ENCODE measurements at regions not wholly inside any gene's neighbourhood (a gene's known extent, or its start where the extent isn't known, plus 50 kb on each side); places are given as distances from the start of the nearest gene placed in this dataset.

GRCh38 chr20:55792049-55792448 lies 213.3 kb downstream of the CBLN4 start:
- no peak for DNase-seq (ENCODE audit: low read depth, low spot score)
- H3K4me3 ChIP-seq (ENCODE audit: low read length), result no peak overlapping the region

DNA sequence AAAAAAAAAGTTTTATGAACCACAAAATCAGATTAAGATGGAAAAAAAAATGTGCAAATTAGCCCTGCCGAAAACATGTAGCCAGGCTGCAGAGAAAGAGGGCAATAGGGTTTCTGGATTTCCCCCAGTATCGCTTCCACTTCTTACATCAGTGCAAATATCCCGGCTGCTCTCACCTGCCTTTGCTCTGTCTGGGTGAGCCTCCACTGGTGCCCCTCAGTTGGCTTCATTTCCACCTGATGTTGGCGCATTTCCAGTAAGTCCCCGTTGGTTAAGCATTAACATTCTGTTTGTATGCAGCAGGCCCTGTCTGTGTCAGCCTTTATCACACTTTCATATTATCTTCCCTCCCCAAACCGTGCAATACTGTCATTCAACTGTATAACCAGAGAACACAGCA lies 215.1 kb downstream of the CBLN4 start:
- H3K4me3 ChIP-seq (ENCODE audit: low read length), result no peak overlapping the region

GRCh38 chr20:55784036-55784435 lies 221.3 kb downstream of the CBLN4 start:
- DNase-seq (ENCODE audit: low read depth, low spot score), result no peak
- H3K4me3 ChIP-seq (ENCODE audit: low read length), result no peak overlapping the region

More for the DNA sequence above, 215.1 kb downstream of the CBLN4 start:
- DNase-seq (ENCODE audit: low read depth, low spot score), result no peak

- no peak overlapping the region for H3K4me3 ChIP-seq (ENCODE audit: low read length)
- no peak for DNase-seq (ENCODE audit: low read depth, low spot score)
Measured at GRCh38 chr20:55783381-55783780, 221.9 kb downstream of the CBLN4 start.

- no peak for DNase-seq (ENCODE audit: low read depth, low spot score)
- no peak overlapping the region for H3K4me3 ChIP-seq (ENCODE audit: low read length)
Measured at GRCh38 chr20:55782912-55783253, 222.4 kb downstream of the CBLN4 start.

DNA sequence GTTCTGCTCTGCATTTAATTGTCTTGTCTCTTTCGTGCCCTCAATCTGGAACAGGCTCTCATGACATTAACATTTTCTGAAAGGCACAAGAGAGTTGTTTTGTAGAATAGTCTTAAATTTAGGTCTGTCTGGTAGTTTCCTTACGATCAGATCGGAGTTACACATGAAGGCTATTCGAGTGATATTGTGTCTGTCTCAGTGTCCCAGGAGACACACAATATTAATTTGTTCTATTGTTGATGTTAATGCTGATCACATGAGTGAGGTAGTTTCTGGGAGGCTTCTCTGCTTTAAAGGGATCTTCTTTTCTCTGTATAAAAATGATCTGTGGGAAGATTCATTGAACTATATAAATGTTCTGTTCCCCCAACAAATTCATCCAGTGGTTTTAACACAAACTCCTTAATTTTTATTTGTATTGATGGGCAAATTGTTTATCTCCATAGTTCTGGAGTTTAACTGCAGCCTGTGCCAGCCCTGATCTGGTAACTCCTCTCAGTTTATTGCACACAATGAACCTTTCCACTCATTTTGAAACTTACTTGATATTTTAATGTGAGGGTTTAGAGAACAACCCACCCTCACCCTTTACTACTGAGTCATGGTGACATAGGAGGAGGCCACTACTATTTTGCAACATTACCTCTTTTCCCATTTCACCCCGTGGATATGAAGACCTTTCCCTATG lies 223.0 kb downstream of the CBLN4 start:
- DNase-seq (ENCODE audit: low read depth, low spot score), result no peak
- H3K4me3 ChIP-seq (ENCODE audit: low read length), result no peak overlapping the region

DNA sequence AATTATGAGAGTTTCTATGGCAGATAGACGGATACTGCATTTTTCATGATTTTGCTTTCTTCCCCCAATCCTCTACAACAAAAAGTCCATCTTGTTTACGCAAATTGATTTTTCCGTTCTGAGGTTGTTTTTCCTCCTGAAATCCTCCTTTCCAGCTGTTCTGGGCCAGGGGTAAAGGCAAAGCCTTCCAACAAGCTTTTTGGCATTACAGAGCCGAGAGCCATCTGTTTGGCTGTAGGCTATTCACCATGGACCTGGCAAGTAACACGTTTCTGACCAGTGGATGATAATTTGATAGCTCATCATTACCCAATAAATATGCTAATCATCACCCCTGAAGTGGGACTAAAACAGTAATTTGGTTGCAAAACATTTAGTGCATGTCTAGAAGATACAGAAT lies 226.5 kb downstream of the CBLN4 start:
- DNase-seq (ENCODE audit: low read depth, low spot score), result no peak
- H3K4me3 ChIP-seq (ENCODE audit: low read length), result no peak overlapping the region

- no peak for DNase-seq (ENCODE audit: low read depth, low spot score)
- no peak overlapping the region for H3K4me3 ChIP-seq (ENCODE audit: low read length)
Measured at GRCh38 chr20:55777641-55778040, 227.7 kb downstream of the CBLN4 start.

DNA sequence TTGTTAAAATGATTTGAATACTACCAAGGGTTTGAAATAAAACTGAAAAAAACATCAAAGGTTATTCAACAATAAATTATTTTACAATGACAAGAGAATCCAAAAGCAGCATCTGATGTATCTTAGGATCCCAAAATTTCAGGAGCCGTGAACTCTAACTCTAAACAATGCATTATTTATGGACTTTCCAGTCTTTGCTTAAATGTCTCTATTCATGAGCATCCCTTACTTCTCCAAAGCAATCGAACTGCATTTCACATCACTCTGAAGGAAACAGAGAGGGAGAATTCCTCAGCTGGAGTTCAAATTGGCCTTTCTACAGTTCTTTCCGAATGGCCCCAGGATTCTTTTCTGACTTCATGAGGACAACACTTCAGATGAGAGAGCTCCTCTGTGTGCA lies 229.1 kb downstream of the CBLN4 start:
- no peak overlapping the region for H3K4me3 ChIP-seq (ENCODE audit: low read length)

DNA sequence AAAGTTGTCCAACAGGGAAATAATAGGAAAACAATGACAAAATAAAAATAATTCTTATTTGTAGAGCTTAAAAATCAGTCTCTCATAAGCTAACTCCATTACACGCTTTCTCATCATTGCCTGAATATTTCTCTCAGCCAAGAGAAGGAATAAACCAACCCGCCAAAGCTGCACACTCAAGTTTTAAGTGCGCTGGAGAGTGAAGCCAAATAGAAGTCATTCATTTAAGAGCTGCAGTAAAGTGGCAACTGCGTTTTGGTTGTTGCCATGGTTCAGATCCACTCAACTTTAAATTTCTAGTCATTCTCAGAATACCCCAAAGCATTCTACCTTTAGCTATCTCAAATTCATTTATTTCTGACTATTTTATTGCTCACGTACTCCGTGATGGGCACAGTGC lies 230.7 kb downstream of the CBLN4 start:
- no peak for DNase-seq (ENCODE audit: low read depth, low spot score)
- H3K4me3 ChIP-seq (ENCODE audit: low read length), result no peak overlapping the region

More for the DNA sequence above, 229.1 kb downstream of the CBLN4 start:
- no peak for DNase-seq (ENCODE audit: low read depth, low spot score)

DNA sequence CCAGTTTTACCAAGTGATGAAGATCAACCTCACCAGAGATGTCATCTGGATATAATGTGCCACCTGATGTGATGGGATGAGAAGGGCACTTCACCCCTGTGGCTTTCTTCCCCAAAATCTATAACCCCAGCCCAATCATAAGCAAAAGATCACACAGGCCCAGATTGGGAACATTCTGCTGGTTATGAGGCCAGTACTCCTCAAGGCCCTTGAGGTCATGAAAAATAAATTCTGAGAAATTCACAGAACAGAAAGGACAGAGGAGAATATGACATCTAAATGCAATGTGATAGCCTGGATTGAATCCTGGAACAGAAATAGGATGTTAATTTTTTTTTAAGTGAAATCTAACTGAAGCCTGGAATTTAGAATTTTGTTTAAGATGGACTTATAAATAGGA lies 243.5 kb downstream of the CBLN4 start:
- H3K4me3 ChIP-seq (ENCODE audit: low read length), result no peak overlapping the region
- no peak for DNase-seq (ENCODE audit: low read depth, low spot score)

GRCh38 chr20:55761100-55761499 lies 244.2 kb downstream of the CBLN4 start:
- H3K4me3 ChIP-seq (ENCODE audit: low read length), result no peak overlapping the region

DNA sequence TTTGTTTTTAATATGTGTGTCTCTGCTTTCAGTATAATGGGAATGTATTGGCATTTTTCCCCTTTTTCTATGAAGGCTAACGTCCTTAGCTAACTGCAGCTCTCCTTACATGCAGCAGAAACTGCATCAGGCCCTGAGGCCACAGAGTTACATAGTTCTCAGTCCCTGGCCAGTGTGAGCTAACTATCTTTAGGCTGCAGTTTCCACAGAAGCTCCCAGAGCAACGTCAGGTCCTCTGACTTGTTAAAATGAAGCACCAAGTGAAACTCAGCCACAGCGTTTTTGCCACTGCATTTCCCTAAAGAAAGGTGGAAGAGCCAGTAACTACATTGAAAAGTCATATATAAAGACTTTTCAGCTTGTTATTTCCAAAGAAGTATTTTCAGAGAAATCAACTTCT lies 244.7 kb downstream of the CBLN4 start:
- no peak overlapping the region for H3K4me3 ChIP-seq (ENCODE audit: low read length)
- no peak for DNase-seq (ENCODE audit: low read depth, low spot score)

More at GRCh38 chr20:55761100-55761499, 244.2 kb downstream of the CBLN4 start:
- no peak for DNase-seq (ENCODE audit: low read depth, low spot score)

DNA sequence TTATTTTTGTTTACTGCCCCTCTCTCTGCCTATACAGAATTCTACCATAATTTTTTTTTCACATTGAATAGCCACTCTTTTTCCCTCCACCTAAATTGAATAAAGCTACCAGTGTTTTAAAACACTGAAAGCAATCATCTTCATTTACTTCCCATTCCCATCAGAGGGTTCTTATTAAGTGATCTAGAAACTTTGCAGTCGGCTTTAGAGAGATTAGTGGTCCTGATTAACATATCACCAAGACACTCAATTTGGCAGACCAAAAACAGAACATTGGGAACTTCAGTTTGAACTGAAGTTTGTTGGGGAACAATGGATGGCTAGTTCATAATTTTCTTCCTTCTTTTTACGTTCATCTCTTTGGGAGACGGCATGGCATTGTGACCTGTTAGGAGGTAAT lies 249.5 kb downstream of the CBLN4 start:
- no peak for DNase-seq (ENCODE audit: low read depth, low spot score)
- no peak overlapping the region for H3K4me3 ChIP-seq (ENCODE audit: low read length)

DNA sequence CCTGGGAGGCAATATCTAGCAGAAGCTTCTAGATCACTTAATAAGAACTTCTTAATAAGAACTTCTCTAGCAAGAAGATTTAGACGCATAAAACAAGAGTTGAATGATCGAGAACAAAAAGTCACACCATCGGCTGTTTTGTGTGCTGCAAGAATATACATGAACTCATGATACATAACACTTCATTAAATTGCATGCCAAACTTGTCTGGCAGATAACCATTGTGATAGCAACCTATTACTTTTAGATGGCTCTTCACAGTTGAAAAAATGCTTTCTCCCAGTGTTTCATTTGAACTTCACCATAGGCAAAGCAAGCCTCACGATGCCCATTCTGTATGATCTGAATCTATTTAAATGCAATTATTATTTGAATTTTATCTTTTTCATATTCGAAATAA lies 249.9 kb downstream of the CBLN4 start:
- H3K4me3 ChIP-seq (ENCODE audit: low read length), result no peak overlapping the region
- DNase-seq (ENCODE audit: low read depth, low spot score), result no peak

GRCh38 chr20:55746723-55747122 lies 258.6 kb downstream of the CBLN4 start:
- no peak overlapping the region for H3K4me3 ChIP-seq (ENCODE audit: low read length)
- DNase-seq (ENCODE audit: low read depth, low spot score), result no peak

- DNase-seq (ENCODE audit: low read depth, low spot score), result no peak
- no peak overlapping the region for H3K4me3 ChIP-seq (ENCODE audit: low read length)
Measured at GRCh38 chr20:55745840-55746239, 259.5 kb downstream of the CBLN4 start.

- H3K4me3 ChIP-seq (ENCODE audit: low read length), result no peak overlapping the region
- no peak for DNase-seq (ENCODE audit: low read depth, low spot score)
Measured at GRCh38 chr20:55744896-55745295, 260.4 kb downstream of the CBLN4 start.

DNA sequence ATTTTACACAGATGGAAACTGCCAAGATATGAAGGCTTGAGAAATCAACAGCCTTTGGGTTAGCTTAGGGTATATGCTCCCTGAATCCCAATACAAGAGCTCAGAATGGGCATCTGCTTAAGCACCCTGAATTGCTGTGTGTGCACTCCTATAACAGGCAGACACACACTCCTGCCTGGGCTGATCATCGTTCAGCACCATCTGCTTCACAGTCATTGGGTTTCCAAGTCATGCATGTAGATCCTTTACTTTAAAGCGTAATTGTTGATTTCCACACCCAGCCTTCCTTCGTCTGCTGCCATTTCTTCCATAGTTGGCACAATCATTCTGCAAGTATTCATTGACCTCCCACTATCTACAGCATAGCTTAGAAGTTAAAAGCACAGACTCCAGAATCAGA lies 263.5 kb downstream of the CBLN4 start:
- DNase-seq (ENCODE audit: low read depth, low spot score), result no peak
- no peak overlapping the region for H3K4me3 ChIP-seq (ENCODE audit: low read length)

GRCh38 chr20:55740076-55740475 lies 265.2 kb downstream of the CBLN4 start:
- no peak overlapping the region for H3K4me3 ChIP-seq (ENCODE audit: low read length)
- DNase-seq (ENCODE audit: low read depth, low spot score), result no peak

GRCh38 chr20:55730321-55730720 lies 275.0 kb downstream of the CBLN4 start:
- DNase-seq (ENCODE audit: low read depth, low spot score), result no peak
- no peak overlapping the region for H3K4me3 ChIP-seq (ENCODE audit: low read length)

- no peak overlapping the region for H3K4me3 ChIP-seq (ENCODE audit: low read length)
- no peak for DNase-seq (ENCODE audit: low read depth, low spot score)
Measured at GRCh38 chr20:55714736-55715135, 290.6 kb downstream of the CBLN4 start.

All from Jurkat, Clone E6-1 (cell line).